GM12891 (cell line): ENCODE measurements at regions not wholly inside any gene's neighbourhood (a gene's known extent, or its start where the extent isn't known, plus 50 kb on each side); places are given as distances from the start of the nearest gene placed in this dataset.

ENCODE experiments used
- POLR2A ChIP-seq: IDR thresholded peaks from 2 replicates; pipeline ENCODE4 v1.6.1; 2011; ENCODE audit warnings: low read depth, low read length, control low read depth
- POLR2AphosphoS5 ChIP-seq: IDR thresholded peaks from 2 replicates; pipeline ENCODE4 v1.6.1; 2011; ENCODE audit warnings: low read depth, low read length, control low read depth
- SPI1 ChIP-seq: IDR thresholded peaks from 2 replicates; pipeline ENCODE4 v1.6.1; 2011; ENCODE audit warnings: low read depth, low read length, control low read depth
- TAF1 ChIP-seq: IDR thresholded peaks from 2 replicates; pipeline ENCODE4 v1.6.1; 2011; ENCODE audit warnings: low read depth, low read length, control low read depth

DNA sequence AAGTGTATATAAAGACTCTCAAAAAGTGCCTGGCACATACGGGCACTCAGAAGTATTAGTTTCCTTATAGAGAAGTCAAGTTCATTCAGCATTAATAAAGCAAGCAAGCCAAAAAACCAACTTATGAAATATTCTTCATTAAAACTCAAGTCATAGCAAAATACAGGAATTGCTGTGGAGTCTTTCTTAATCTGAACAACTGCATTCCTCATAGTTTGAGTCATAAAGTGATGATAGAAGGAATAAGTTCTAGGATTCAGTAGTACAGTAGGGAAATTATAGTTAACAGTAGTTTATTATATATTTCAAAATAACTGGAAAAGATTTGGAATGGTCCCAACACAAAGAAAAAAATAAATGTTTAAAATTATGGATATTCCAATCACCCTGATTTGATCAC lies 200.3 kb downstream of the C11orf91 start:
- no peak for TF ChIP-seq POLR2A
- no peak for TF ChIP-seq TAF1
- TF ChIP-seq POLR2AphosphoS5, result no peak
- TF ChIP-seq SPI1, result no peak
